ENCODE measurements at regions not wholly inside any gene's neighbourhood (a gene's known extent, or its start where the extent isn't known, plus 50 kb on each side); places are given as distances from the start of the nearest gene placed in this dataset.
A peak's percentile ranks its signal among the peaks of the same experiment; 100 is the strongest.

- no peak overlapping the region for H3K4me3 ChIP-seq
- no peak overlapping the region for H3K27ac ChIP-seq
- H3K27me3 ChIP-seq: no peaks in the 10 kb centered on the region
- H3K36me3 ChIP-seq: no peaks in the 10 kb centered on the region
- intact Hi-C loops (cut with DNase I; ENCODE audit: low total_unique reads): loop anchor here (10.0 kb wide), 1 partner anchor 109 kb away; no protein-coding TSS in a partner anchor
- H3K9me3 ChIP-seq: no peaks in the 10 kb centered on the region
- no peak for TF ChIP-seq POLR2A (IDR thresholded peaks at IDR 0.05)
- TF ChIP-seq EP300 (IDR thresholded peaks at IDR 0.05): no peak
- no peak for TF ChIP-seq CTCF (IDR thresholded peaks at IDR 0.05)
- TF ChIP-seq POLR2AphosphoS5 (IDR thresholded peaks at IDR 0.05): no peak
- WGBS, 5 donors: 77 to 93% (median 88%) methylated on average over 4 to 10 of the region's 10 CpGs
- DNase-seq: peak in 1 of 2 donors; percentile 7
- H3K4me1 ChIP-seq: peaks cover 14 to 33% (median 27%) of the 10 kb centered on the region in 4 donors
Measured at GRCh38 chr9:129313331-129313955, 135.4 kb upstream of the IER5L start.

- no peaks in the 10 kb centered on the region for H3K36me3 ChIP-seq
- H3K27me3 ChIP-seq: no peaks in the 10 kb centered on the region
- H3K4me3 ChIP-seq: no peak overlapping the region
- TF ChIP-seq EP300 (IDR thresholded peaks at IDR 0.05) (no peak), CTCF (IDR thresholded peaks at IDR 0.05) (no peak), POLR2A (IDR thresholded peaks at IDR 0.05) (no peak), POLR2AphosphoS5 (IDR thresholded peaks at IDR 0.05) (no peak)
- H3K27ac ChIP-seq: no peak overlapping the region
- H3K9me3 ChIP-seq: no peaks in the 10 kb centered on the region
- intact Hi-C loops (cut with DNase I; ENCODE audit: low total_unique reads): loop anchor here (10.0 kb wide), 1 partner anchor 108 kb away; no protein-coding TSS in a partner anchor
- peaks cover 6 to 24% (median 17%) of the 10 kb centered on the region in 4 donors for H3K4me1 ChIP-seq
- WGBS, 5 donors: 79 to 84% (median 81%) methylated on average over 10 to 16 of the region's 16 CpGs
- no peak for DNase-seq
Measured at GRCh38 chr9:129312251-129313122, 134.4 kb upstream of the IER5L start.

GRCh38 chr9:129311643-129312042 lies 133.6 kb upstream of the IER5L start:
- Histone ChIP-seq H3K36me3 (no peaks in the 10 kb centered on the region), H3K9me3 (no peaks in the 10 kb centered on the region), H3K4me3 (no peak overlapping the region), H3K27ac (no peak overlapping the region), H3K4me1 (peaks cover 6 to 18% (median 15%) of the 10 kb centered on the region in 4 donors), H3K27me3 (no peaks in the 10 kb centered on the region)
- no peak for TF ChIP-seq EP300 (IDR thresholded peaks at IDR 0.05)
- TF ChIP-seq POLR2AphosphoS5 (IDR thresholded peaks at IDR 0.05): no peak
- no peak for TF ChIP-seq POLR2A (IDR thresholded peaks at IDR 0.05)
- no peak for TF ChIP-seq CTCF (IDR thresholded peaks at IDR 0.05)
- DNase-seq: no peak
- 63 to 78% (median 76%) methylated on average over 2 to 4 of the region's 4 CpGs for WGBS, 5 donors
- intact Hi-C loops (cut with DNase I; ENCODE audit: low total_unique reads): loop anchor here (10.0 kb wide), 1 partner anchor 107 kb away; no protein-coding TSS in a partner anchor

- intact Hi-C loops (cut with DNase I; ENCODE audit: low total_unique reads): loop anchor here (10.0 kb wide), 1 partner anchor 106 kb away; no protein-coding TSS in a partner anchor
- Histone ChIP-seq H3K27ac (no peak overlapping the region), H3K4me1 (peaks cover 6 to 12% (median 8%) of the 10 kb centered on the region in 4 donors), H3K4me3 (no peak overlapping the region), H3K9me3 (no peaks in the 10 kb centered on the region), H3K36me3 (no peaks in the 10 kb centered on the region), H3K27me3 (no peaks in the 10 kb centered on the region)
- no peak for TF ChIP-seq POLR2A (IDR thresholded peaks at IDR 0.05)
- TF ChIP-seq CTCF (IDR thresholded peaks at IDR 0.05): no peak
- no peak for TF ChIP-seq EP300 (IDR thresholded peaks at IDR 0.05)
- TF ChIP-seq POLR2AphosphoS5 (IDR thresholded peaks at IDR 0.05): no peak
- WGBS, 5 donors: 79 to 92% (median 91%) methylated on average over 6 to 7 of the region's 7 CpGs
- peak in 1 of 2 donors; percentile 9 for DNase-seq
Measured at GRCh38 chr9:129310666-129311350, 132.7 kb upstream of the IER5L start.
